ENCODE measurements at regions not wholly inside any gene's neighbourhood (a gene's known extent, or its start where the extent isn't known, plus 50 kb on each side); places are given as distances from the start of the nearest gene placed in this dataset.
"Not testable (repeated sequence)": the region's sequence is repeated elsewhere in the genome, so short reads cannot be mapped to it uniquely, and the experiment has no call there.

DNA sequence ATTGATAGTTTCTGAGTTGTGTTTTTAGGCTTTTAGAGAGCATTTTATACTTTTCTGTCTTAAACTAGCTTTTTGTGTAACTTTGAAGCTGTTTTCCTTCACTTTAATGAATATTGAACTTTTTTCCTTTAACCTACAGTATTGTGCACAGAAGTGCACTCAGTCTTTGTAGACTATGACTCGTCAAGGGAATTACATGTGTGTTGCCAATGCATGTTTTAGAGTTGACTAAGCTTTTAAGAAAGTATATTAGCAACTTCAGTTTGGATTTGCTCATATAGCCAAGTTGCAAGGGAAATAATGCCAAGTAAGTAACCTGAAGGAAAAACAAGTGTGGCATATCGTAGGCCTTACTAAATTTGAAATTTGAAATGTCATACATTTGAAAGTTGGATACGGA lies 55.0 kb upstream of the PARP4 start:
- H3K4me3 ChIP-seq (ENCODE audit: low read length); H3K4me2 ChIP-seq (ENCODE audit: low read length); H3K79me2 ChIP-seq (replicated peaks; ENCODE audit: insufficient read depth, low read length); H3K36me3 ChIP-seq (ENCODE audit: insufficient read depth, low read length); H3K27me3 ChIP-seq (ENCODE audit: insufficient read depth, low read depth, low read length); H2AFZ ChIP-seq (ENCODE audit: low read depth, low read length); H3K9ac ChIP-seq (ENCODE audit: low read length); H3K9me2 ChIP-seq (ENCODE audit: insufficient read depth, low read length); H3K9me3 ChIP-seq (ENCODE audit: low read length); H3F3A ChIP-seq (ENCODE audit: insufficient read depth, low read length, poor library complexity, severe bottlenecking); H4K20me1 ChIP-seq (ENCODE audit: insufficient read depth); H3K27ac ChIP-seq (ENCODE audit: low read length): not testable (repeated sequence)

DNA sequence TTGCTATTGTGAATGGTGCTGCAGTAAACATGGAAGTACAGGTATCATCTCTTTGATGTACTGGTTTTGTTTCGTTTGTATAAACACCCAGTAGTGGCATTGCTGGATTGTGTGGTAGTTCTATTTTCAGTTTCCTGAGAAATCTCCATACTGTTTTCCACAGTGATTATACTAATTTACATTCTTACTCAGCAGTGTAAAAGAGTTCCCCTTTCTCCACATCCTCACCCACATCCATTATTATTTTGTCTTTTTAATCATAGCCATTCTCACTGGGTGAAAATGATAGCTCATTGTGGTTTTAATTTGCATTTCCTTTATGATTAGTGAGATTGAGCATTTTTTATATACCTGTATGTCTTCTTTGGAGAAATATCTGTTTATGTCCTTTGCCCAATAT lies 62.3 kb upstream of the PARP4 start:
- Histone ChIP-seq H3K4me3 (ENCODE audit: low read length) (no peak overlapping the region), H3K27ac (ENCODE audit: low read length) (no peak overlapping the region)

DNA sequence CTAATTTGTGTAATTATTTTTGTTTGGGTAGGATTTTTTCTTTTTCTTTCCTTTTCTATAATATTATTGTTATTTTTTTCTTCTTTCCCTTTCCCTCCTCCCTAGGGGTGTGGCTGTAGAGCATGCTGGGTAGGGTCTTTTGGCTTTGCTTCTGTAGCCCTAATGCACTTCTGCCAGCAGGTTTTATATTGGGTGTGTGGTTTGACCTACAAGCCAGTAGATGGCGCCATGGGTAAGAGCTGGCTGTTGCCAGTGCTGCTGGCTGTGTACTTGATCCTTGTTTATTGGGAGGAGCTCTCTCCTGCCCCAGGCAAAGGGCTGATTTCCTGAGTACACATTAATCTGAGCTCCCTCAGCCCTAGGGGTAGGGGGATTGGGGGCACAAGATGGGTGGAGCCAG lies 67.7 kb upstream of the PARP4 start:
- not testable (repeated sequence) for H4K20me1 ChIP-seq (ENCODE audit: insufficient read depth); H3K4me3 ChIP-seq (ENCODE audit: low read length); H3K79me2 ChIP-seq (replicated peaks; ENCODE audit: insufficient read depth, low read length); H2AFZ ChIP-seq (ENCODE audit: low read depth, low read length); H3K36me3 ChIP-seq (ENCODE audit: insufficient read depth, low read length); H3K9me3 ChIP-seq (ENCODE audit: low read length); H3K9me2 ChIP-seq (ENCODE audit: insufficient read depth, low read length); H3F3A ChIP-seq (ENCODE audit: insufficient read depth, low read length, poor library complexity, severe bottlenecking); H3K4me2 ChIP-seq (ENCODE audit: low read length); H3K27me3 ChIP-seq (ENCODE audit: insufficient read depth, low read depth, low read length); H3K9ac ChIP-seq (ENCODE audit: low read length); H3K27ac ChIP-seq (ENCODE audit: low read length)
- TF ChIP-seq, protein P1, sequence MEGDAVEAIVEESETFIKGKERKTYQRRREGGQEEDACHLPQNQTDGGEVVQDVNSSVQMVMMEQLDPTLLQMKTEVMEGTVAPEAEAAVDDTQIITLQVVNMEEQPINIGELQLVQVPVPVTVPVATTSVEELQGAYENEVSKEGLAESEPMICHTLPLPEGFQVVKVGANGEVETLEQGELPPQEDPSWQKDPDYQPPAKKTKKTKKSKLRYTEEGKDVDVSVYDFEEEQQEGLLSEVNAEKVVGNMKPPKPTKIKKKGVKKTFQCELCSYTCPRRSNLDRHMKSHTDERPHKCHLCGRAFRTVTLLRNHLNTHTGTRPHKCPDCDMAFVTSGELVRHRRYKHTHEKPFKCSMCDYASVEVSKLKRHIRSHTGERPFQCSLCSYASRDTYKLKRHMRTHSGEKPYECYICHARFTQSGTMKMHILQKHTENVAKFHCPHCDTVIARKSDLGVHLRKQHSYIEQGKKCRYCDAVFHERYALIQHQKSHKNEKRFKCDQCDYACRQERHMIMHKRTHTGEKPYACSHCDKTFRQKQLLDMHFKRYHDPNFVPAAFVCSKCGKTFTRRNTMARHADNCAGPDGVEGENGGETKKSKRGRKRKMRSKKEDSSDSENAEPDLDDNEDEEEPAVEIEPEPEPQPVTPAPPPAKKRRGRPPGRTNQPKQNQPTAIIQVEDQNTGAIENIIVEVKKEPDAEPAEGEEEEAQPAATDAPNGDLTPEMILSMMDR (IDR thresholded peaks at IDR 0.05; ENCODE audit: poor library complexity, severe bottlenecking) = peak; percentile 63
- TF ChIP-seq SMC3 (conservative IDR thresholded peaks at IDR 0.05; ENCODE audit: poor library complexity) (peak; percentile 65), RAD21 (conservative IDR thresholded peaks at IDR 0.05) (peak; percentile 56)

More for the DNA sequence above, 62.3 kb upstream of the PARP4 start:
- no peak for TF ChIP-seq EP300 (conservative IDR thresholded peaks at IDR 0.05; ENCODE audit: poor library complexity, severe bottlenecking)
- TF ChIP-seq, protein P2, sequence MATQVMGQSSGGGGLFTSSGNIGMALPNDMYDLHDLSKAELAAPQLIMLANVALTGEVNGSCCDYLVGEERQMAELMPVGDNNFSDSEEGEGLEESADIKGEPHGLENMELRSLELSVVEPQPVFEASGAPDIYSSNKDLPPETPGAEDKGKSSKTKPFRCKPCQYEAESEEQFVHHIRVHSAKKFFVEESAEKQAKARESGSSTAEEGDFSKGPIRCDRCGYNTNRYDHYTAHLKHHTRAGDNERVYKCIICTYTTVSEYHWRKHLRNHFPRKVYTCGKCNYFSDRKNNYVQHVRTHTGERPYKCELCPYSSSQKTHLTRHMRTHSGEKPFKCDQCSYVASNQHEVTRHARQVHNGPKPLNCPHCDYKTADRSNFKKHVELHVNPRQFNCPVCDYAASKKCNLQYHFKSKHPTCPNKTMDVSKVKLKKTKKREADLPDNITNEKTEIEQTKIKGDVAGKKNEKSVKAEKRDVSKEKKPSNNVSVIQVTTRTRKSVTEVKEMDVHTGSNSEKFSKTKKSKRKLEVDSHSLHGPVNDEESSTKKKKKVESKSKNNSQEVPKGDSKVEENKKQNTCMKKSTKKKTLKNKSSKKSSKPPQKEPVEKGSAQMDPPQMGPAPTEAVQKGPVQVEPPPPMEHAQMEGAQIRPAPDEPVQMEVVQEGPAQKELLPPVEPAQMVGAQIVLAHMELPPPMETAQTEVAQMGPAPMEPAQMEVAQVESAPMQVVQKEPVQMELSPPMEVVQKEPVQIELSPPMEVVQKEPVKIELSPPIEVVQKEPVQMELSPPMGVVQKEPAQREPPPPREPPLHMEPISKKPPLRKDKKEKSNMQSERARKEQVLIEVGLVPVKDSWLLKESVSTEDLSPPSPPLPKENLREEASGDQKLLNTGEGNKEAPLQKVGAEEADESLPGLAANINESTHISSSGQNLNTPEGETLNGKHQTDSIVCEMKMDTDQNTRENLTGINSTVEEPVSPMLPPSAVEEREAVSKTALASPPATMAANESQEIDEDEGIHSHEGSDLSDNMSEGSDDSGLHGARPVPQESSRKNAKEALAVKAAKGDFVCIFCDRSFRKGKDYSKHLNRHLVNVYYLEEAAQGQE (IDR thresholded peaks at IDR 0.05; ENCODE audit: borderline replicate concordance) = no peak
- Histone ChIP-seq H2AFZ (ENCODE audit: low read depth, low read length) (no peak overlapping the region), H3K9ac (ENCODE audit: low read length) (no peak overlapping the region), H3K36me3 (ENCODE audit: insufficient read depth, low read length) (no peaks in the 10 kb centered on the region), H3F3A (ENCODE audit: insufficient read depth, low read length, poor library complexity, severe bottlenecking) (no peaks in the 10 kb centered on the region), H3K4me2 (ENCODE audit: low read length) (no peak overlapping the region), H4K20me1 (ENCODE audit: insufficient read depth) (no peaks in the 10 kb centered on the region), H3K9me2 (ENCODE audit: insufficient read depth, low read length) (no peaks in the 10 kb centered on the region), H3K9me3 (ENCODE audit: low read length) (no peaks in the 10 kb centered on the region), H3K79me2 (replicated peaks; ENCODE audit: insufficient read depth, low read length) (no peaks in the 10 kb centered on the region), H3K27me3 (ENCODE audit: insufficient read depth, low read depth, low read length) (no peaks in the 10 kb centered on the region)

DNA sequence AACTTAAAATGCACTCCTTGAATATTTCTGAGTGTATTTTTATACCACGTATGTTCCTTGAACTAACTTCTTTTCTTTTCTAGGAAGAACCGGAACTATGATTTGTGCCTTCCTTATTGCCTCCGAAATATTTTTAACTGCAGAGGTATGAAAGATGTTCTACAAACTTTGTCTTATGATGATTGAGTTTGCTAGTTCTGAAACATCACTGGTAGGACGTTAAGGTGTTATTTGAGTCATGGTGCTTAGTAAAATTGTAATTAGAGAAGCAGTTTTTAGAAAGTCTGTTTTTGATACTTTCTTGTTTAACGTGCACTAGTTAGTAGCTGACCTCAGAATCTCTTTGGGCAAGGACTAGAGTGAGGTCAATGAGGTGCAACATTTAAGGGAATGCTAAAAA lies 69.0 kb upstream of the PARP4 start:
- not testable (repeated sequence) for H3K27me3 ChIP-seq (ENCODE audit: insufficient read depth, low read depth, low read length); H3K79me2 ChIP-seq (replicated peaks; ENCODE audit: insufficient read depth, low read length); H2AFZ ChIP-seq (ENCODE audit: low read depth, low read length); H3K9me2 ChIP-seq (ENCODE audit: insufficient read depth, low read length); H3K27ac ChIP-seq (ENCODE audit: low read length); H3F3A ChIP-seq (ENCODE audit: insufficient read depth, low read length, poor library complexity, severe bottlenecking); H3K9ac ChIP-seq (ENCODE audit: low read length); H3K4me2 ChIP-seq (ENCODE audit: low read length); H3K9me3 ChIP-seq (ENCODE audit: low read length); H3K36me3 ChIP-seq (ENCODE audit: insufficient read depth, low read length); H3K4me3 ChIP-seq (ENCODE audit: low read length); H4K20me1 ChIP-seq (ENCODE audit: insufficient read depth)

DNA sequence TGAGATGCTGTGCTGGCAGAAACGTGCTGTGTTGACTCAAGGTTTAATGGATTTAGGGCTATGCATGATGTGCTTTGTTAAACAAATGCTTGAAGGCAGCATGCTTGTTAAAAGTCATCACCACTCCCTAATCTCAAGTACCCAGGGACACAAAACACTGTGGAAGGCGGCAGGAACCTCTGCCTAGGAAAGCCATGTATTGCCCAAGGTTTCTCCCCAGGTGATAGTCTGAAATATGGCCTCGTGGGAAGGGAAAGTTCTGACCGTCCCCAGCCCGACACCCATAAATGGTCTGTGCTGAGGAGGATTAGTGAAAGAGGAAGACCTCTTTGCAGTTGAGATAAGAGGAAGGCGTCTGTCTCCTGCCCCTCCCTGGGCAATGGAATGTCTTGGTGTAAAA lies 79.1 kb upstream of the PARP4 start:
- not testable (repeated sequence) for H3K9ac ChIP-seq (ENCODE audit: low read length); H3K4me3 ChIP-seq (ENCODE audit: low read length); H3K79me2 ChIP-seq (replicated peaks; ENCODE audit: insufficient read depth, low read length); H3K9me2 ChIP-seq (ENCODE audit: insufficient read depth, low read length); H2AFZ ChIP-seq (ENCODE audit: low read depth, low read length); H3K27me3 ChIP-seq (ENCODE audit: insufficient read depth, low read depth, low read length); H3K4me2 ChIP-seq (ENCODE audit: low read length); H3K9me3 ChIP-seq (ENCODE audit: low read length); H3F3A ChIP-seq (ENCODE audit: insufficient read depth, low read length, poor library complexity, severe bottlenecking); H4K20me1 ChIP-seq (ENCODE audit: insufficient read depth); H3K36me3 ChIP-seq (ENCODE audit: insufficient read depth, low read length); H3K27ac ChIP-seq (ENCODE audit: low read length)

DNA sequence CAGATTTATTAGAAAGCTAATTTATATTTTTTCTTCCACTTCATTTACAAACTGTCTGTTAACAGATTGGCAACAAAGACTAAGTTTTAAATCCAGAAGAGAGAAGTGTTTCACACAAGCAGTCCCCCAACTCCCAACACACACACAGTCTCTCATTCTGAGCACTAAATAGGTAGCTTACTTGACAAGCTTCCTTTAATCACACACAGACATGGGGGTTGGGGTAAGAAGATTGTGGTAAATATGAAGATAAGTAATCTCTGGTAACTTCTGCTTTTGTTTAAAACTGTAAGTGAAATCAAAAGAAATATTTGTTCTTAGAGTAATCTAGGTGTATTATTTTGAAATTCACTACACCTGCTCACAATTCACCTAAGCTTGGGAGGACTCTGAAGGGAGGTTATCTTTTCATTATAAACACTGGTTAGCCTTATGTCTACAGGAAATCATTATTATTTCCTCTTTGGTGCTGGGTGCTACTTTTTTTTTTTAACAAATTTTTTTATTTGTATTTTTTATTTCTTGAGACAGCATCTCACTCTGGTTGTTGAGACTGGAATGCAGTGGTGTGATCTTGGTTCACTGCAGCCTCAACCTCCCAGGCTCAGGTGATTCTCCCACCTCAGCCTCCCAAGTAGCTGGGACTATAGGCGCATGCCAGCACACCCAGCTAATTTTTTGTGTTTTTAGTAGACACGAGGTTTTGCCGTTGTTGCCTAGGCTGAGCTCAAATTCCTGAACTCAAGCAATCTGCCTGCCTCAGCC lies 82.1 kb upstream of the ATP12A start:
- not testable (repeated sequence) for H3K9ac ChIP-seq (ENCODE audit: low read length); H3K4me2 ChIP-seq (ENCODE audit: low read length); H3F3A ChIP-seq (ENCODE audit: insufficient read depth, low read length, poor library complexity, severe bottlenecking); H3K4me3 ChIP-seq (ENCODE audit: low read length); H3K9me3 ChIP-seq (ENCODE audit: low read length); H2AFZ ChIP-seq (ENCODE audit: low read depth, low read length); H4K20me1 ChIP-seq (ENCODE audit: insufficient read depth); H3K27me3 ChIP-seq (ENCODE audit: insufficient read depth, low read depth, low read length); H3K36me3 ChIP-seq (ENCODE audit: insufficient read depth, low read length); H3K9me2 ChIP-seq (ENCODE audit: insufficient read depth, low read length); H3K27ac ChIP-seq (ENCODE audit: low read length); H3K79me2 ChIP-seq (replicated peaks; ENCODE audit: insufficient read depth, low read length)
